H9 (cell line): ENCODE measurements at regions not wholly inside any gene's neighbourhood (a gene's known extent, or its start where the extent isn't known, plus 50 kb on each side); places are given as distances from the start of the nearest gene placed in this dataset.
A peak's percentile ranks its signal among the peaks of the same experiment; 100 is the strongest.

Experiments used
- DNase-seq: peaks from one replicate; pipeline ENCODE4 v3.0.0-alpha.2; 2017
- H2AFZ ChIP-seq: one replicate; pipeline ENCODE4 v1.6.1; 2013; ENCODE audit warnings: mild to moderate bottlenecking, low read length, control low read depth, moderate library complexity
- H2AK5ac ChIP-seq: 2 replicates; pipeline ENCODE4 v1.6.1; 2013; ENCODE audit warnings: low read length, control low read depth, mixed read lengths; ENCODE audit not compliant: insufficient read length
- H2BK120ac ChIP-seq: one replicate; pipeline ENCODE4 v1.6.1; 2013; ENCODE audit warnings: low read depth, mild to moderate bottlenecking, low read length, control low read depth, inconsistent platforms; ENCODE audit not compliant: poor library complexity, severe bottlenecking
- H2BK12ac ChIP-seq: 2 replicates; pipeline ENCODE4 v1.6.1; 2013; ENCODE audit warnings: low read length, control low read depth, mixed read lengths, low read depth; ENCODE audit not compliant: insufficient read length
- H2BK15ac ChIP-seq: 2 replicates; pipeline ENCODE4 v1.6.1; 2013; ENCODE audit warnings: low read depth, low read length, control low read depth
- H2BK20ac ChIP-seq: one replicate; pipeline ENCODE4 v1.6.1; 2013; ENCODE audit warnings: low read depth, mild to moderate bottlenecking, low read length, control low read depth, inconsistent platforms; ENCODE audit not compliant: poor library complexity, severe bottlenecking
- H2BK5ac ChIP-seq: 2 replicates; pipeline ENCODE4 v1.6.1; 2013; ENCODE audit warnings: low read length, control low read depth, mixed read lengths; ENCODE audit not compliant: insufficient read length
- H3K14ac ChIP-seq: 2 replicates; pipeline ENCODE4 v1.6.1; 2013; ENCODE audit warnings: low read length, control low read depth; ENCODE audit not compliant: insufficient read depth
- H3K18ac ChIP-seq: 2 replicates; pipeline ENCODE4 v1.6.1; 2013; ENCODE audit warnings: low read depth, mild to moderate bottlenecking, mixed read lengths, low read length, control low read depth; ENCODE audit not compliant: insufficient read length
- H3K23ac ChIP-seq: 2 replicates; pipeline ENCODE4 v1.6.1; 2013; ENCODE audit warnings: low read length, control low read depth, mixed read lengths, low read depth; ENCODE audit not compliant: insufficient read length
- H3K23me2 ChIP-seq: 2 replicates; pipeline ENCODE4 v1.6.1; 2013; ENCODE audit warnings: low read depth, mild to moderate bottlenecking, mixed read lengths, low read length, control low read depth; ENCODE audit not compliant: insufficient read length, poor library complexity, severe bottlenecking
- H3K27ac ChIP-seq: 2 replicates; pipeline ENCODE4 v1.5.1; 2013; ENCODE audit warnings: low read length, control low read depth, mixed read lengths, low read depth; ENCODE audit not compliant: insufficient read length
- H3K27me3 ChIP-seq: 2 replicates; pipeline ENCODE4 v1.6.1; 2013; ENCODE audit warnings: low read length, control low read depth, inconsistent platforms; ENCODE audit not compliant: insufficient read depth
- H3K4ac ChIP-seq: 2 replicates; pipeline ENCODE4 v1.6.1; 2013; ENCODE audit warnings: low read depth, mild to moderate bottlenecking, control low read depth, inconsistent platforms, low read length, moderate library complexity
- H3K4me1 ChIP-seq: 2 replicates; pipeline ENCODE4 v1.6.1; 2013; ENCODE audit warnings: low read length, control low read depth, inconsistent platforms; ENCODE audit not compliant: insufficient read depth
- H3K4me2 ChIP-seq: 2 replicates; pipeline ENCODE4 v1.6.1; 2013; ENCODE audit warnings: low read length, control low read depth, mixed read lengths; ENCODE audit not compliant: insufficient read length, insufficient read depth
- H3K56ac ChIP-seq: 2 replicates; pipeline ENCODE4 v1.6.1; 2013; ENCODE audit warnings: low read depth, mild to moderate bottlenecking, mixed read lengths, low read length, control low read depth; ENCODE audit not compliant: insufficient read length
- H3K79me1 ChIP-seq: 2 replicates; pipeline ENCODE4 v1.6.1; 2013; ENCODE audit warnings: low read depth, mild to moderate bottlenecking, moderate library complexity, low read length, control low read depth, inconsistent platforms; ENCODE audit not compliant: insufficient read depth, poor library complexity, severe bottlenecking
- H3K79me2 ChIP-seq: 2 replicates; pipeline ENCODE4 v1.6.1; 2013; ENCODE audit warnings: low read length, control low read depth, inconsistent platforms; ENCODE audit not compliant: insufficient read depth
- H3K9ac ChIP-seq: 2 replicates; pipeline ENCODE4 v1.6.1; 2013; ENCODE audit warnings: low read length, control low read depth, mixed read lengths; ENCODE audit not compliant: insufficient read length; ENCODE audit errors: extremely low read depth
- H3K9me3 ChIP-seq: one replicate; pipeline ENCODE4 v1.6.1; 2013; ENCODE audit warnings: low read depth, low read length, inconsistent platforms; ENCODE audit not compliant: control insufficient read depth
- H3T11ph ChIP-seq: one replicate; pipeline ENCODE4 v1.6.1; 2013; ENCODE audit warnings: mild to moderate bottlenecking, low read length, control low read depth, inconsistent platforms
- H4K20me1 ChIP-seq: one replicate; pipeline ENCODE4 v1.6.1; 2013; ENCODE audit not compliant: control insufficient read depth, insufficient read length, insufficient read depth
- H4K5ac ChIP-seq: 2 replicates; pipeline ENCODE4 v1.6.1; 2013; ENCODE audit warnings: low read depth, mild to moderate bottlenecking, mixed read lengths, low read length, control low read depth; ENCODE audit not compliant: insufficient read length
- H4K8ac ChIP-seq: replicated peaks from 2 replicates; pipeline ENCODE4 v1.6.1; 2013; ENCODE audit warnings: low read length, control low read depth, mixed read lengths, low read depth; ENCODE audit not compliant: insufficient read length
- H4K91ac ChIP-seq: 2 replicates; pipeline ENCODE4 v1.6.1; 2013; ENCODE audit warnings: low read depth, mild to moderate bottlenecking, moderate library complexity, mixed read lengths, low read length, control low read depth; ENCODE audit not compliant: insufficient read length
- H3K27ac Mint-ChIP-seq, 3 experiments: 2 replicates in 2 of 3; 3 replicates in 1 of 3; pipeline ENCODE4 v1.8.0; 2020 to 2021; ENCODE audit warnings: mixed read lengths in 3 of 3, mild to moderate bottlenecking in 1 of 3, moderate library complexity in 1 of 3
- H3K27me3 Mint-ChIP-seq: 2 replicates; pipeline ENCODE4 v1.8.0; 2021; ENCODE audit warnings: low read depth, mild to moderate bottlenecking, moderate library complexity, mixed read lengths
- H3K36me3 Mint-ChIP-seq, 3 experiments: 2 replicates in 2 of 3; 3 replicates in 1 of 3; pipeline ENCODE4 v1.8.0; 2020 to 2021; ENCODE audit warnings: low read depth in 3 of 3, mixed read lengths in 3 of 3; ENCODE audit not compliant: insufficient read depth in 1 of 3
- H3K4me1 Mint-ChIP-seq, 2 experiments: 2 replicates each; pipeline ENCODE4 v1.8.0; 2020; ENCODE audit warnings: mixed read lengths in 2 of 2
- H3K4me3 Mint-ChIP-seq, 2 experiments: 2 replicates in 1 of 2; 3 replicates in 1 of 2; pipeline ENCODE4 v1.8.0; 2020 to 2021; ENCODE audit warnings: mild to moderate bottlenecking in 2 of 2, mixed read lengths in 2 of 2, moderate library complexity in 1 of 2
- H3K9me3 Mint-ChIP-seq, 2 experiments: 2 replicates in 1 of 2; 3 replicates in 1 of 2; pipeline ENCODE4 v1.8.0; 2020; ENCODE audit warnings: mild to moderate bottlenecking in 2 of 2, mixed read lengths in 2 of 2, moderate library complexity in 1 of 2
- CTCF ChIP-seq: fragments of 200-600 bp; sonication (generic); conservative IDR thresholded peaks from 3 replicates; pipeline ENCODE4 v1.8.0; 2021; ENCODE audit warnings: antibody characterized with exemption, mild to moderate bottlenecking
- WGBS: extraction: QIAGEN DNeasy Blood & Tissue Kit; methylation state at CpG from one replicate; pipeline ENCODE4 v1.1.7; 2013; ENCODE audit warnings: missing lambda C conversion rate, low lambda C conversion rate, mixed read lengths; ENCODE audit not compliant: insufficient read length; ENCODE audit errors: extremely low coverage; 5-methylcytosine and 5-hydroxymethylcytosine counted together

GRCh38 chr1:4396551-4396950, 257.9 kb upstream of the AJAP1 start:
- Histone ChIP-seq H4K91ac (no peak overlapping the region), H2BK120ac (no peak overlapping the region), H3K4me1 (no peaks in the 10 kb centered on the region), H3K14ac (no peak overlapping the region), H3T11ph (no peak overlapping the region), H2BK20ac (no peak overlapping the region), H3K4me2 (no peak overlapping the region), H2AFZ (no peak overlapping the region), H4K8ac (no peak overlapping the region), H3K27me3 (no peaks in the 10 kb centered on the region), H3K23me2 (no peaks in the 10 kb centered on the region), H3K9ac (no peak overlapping the region), H3K9me3 (no peaks in the 10 kb centered on the region), H4K5ac (no peak overlapping the region), H3K79me2 (no peaks in the 10 kb centered on the region), H2BK12ac (no peak overlapping the region), H3K18ac (no peak overlapping the region), H3K79me1 (no peaks in the 10 kb centered on the region), H3K4ac (no peak overlapping the region), H3K27ac (no peak overlapping the region), H2BK5ac (no peak overlapping the region), H4K20me1 (no peaks in the 10 kb centered on the region), H3K56ac (no peak overlapping the region), H2BK15ac (no peak overlapping the region), H2AK5ac (no peak overlapping the region), H3K23ac (no peak overlapping the region)
- Mint-ChIP-seq H3K4me3 (no peak overlapping the region), H3K27me3 (peaks cover 20% of the 10 kb centered on the region), H3K4me1 (peaks cover 13 to 17% of the 10 kb centered on the region in 2 experiments), H3K9me3 (peaks cover 26 to 32% of the 10 kb centered on the region in 2 experiments), H3K27ac (peak overlapping the region in 1 of 3 experiments; percentile 53; a peak in 1 of 7 replicates), H3K36me3 (peaks cover 0 to 12% (median 5%) of the 10 kb centered on the region in 3 experiments; a peak in 4 of 7 replicates)
- TF ChIP-seq CTCF, result no peak
- no peak for DNase-seq
- no CpG with 5 or more reads among the region's 9 CpGs for WGBS
